SW480 (cell line): ENCODE measurements at regions not wholly inside any gene's neighbourhood (a gene's known extent, or its start where the extent isn't known, plus 50 kb on each side); places are given as distances from the start of the nearest gene placed in this dataset.
"Not testable (repeated sequence)": the region's sequence is repeated elsewhere in the genome, so short reads cannot be mapped to it uniquely, and the experiment has no call there.

Experiments used
- DNase-seq: peaks from one replicate; pipeline ENCODE4 v3.0.0-alpha.2; 2016; ENCODE audit warnings: low spot score

GRCh38 chr7:19296617-19297016, 151.4 kb upstream of the FERD3L start:
- no peak for DNase-seq

GRCh38 chr7:19295376-19295775, 150.2 kb upstream of the FERD3L start:
- DNase-seq: no peak

GRCh38 chr7:19294619-19295018, 149.4 kb upstream of the FERD3L start:
- DNase-seq: no peak

- no peak for DNase-seq
Measured at GRCh38 chr7:19293431-19293830, 148.2 kb upstream of the FERD3L start.

- no peak for DNase-seq
Measured at GRCh38 chr7:19290968-19291367, 145.7 kb upstream of the FERD3L start.

GRCh38 chr7:19290066-19290465, 144.8 kb upstream of the FERD3L start:
- no peak for DNase-seq

- no peak for DNase-seq
Measured at GRCh38 chr7:19284596-19285300, 139.5 kb upstream of the FERD3L start.

- no peak for DNase-seq
Measured at GRCh38 chr7:19284136-19284535, 138.9 kb upstream of the FERD3L start.

- no peak for DNase-seq
Measured at GRCh38 chr7:19275000-19275399, 129.8 kb upstream of the FERD3L start.

- DNase-seq: not testable (repeated sequence)
Measured at GRCh38 chr7:19272329-19272728, 127.1 kb upstream of the FERD3L start.

GRCh38 chr7:19269301-19269700, 124.1 kb upstream of the FERD3L start:
- no peak for DNase-seq

GRCh38 chr7:19268737-19269136, 123.5 kb upstream of the FERD3L start:
- no peak for DNase-seq

GRCh38 chr7:19262826-19263225, 117.6 kb upstream of the FERD3L start:
- peak; percentile 25 for DNase-seq

- no peak for DNase-seq
Measured at GRCh38 chr7:19249281-19249680, 104.1 kb upstream of the FERD3L start.

GRCh38 chr7:19248681-19249080, 103.5 kb upstream of the FERD3L start:
- no peak for DNase-seq

GRCh38 chr7:19248115-19248514, 102.9 kb upstream of the FERD3L start:
- DNase-seq: no peak

- no peak for DNase-seq
Measured at GRCh38 chr7:19247017-19247416, 101.8 kb upstream of the FERD3L start.

GRCh38 chr7:19242246-19242645, 97.0 kb upstream of the FERD3L start:
- no peak for DNase-seq

- DNase-seq: no peak
Measured at GRCh38 chr7:19239951-19240350, 94.7 kb upstream of the FERD3L start.

- no peak for DNase-seq
Measured at GRCh38 chr7:19235680-19236079, 90.5 kb upstream of the FERD3L start.

- no peak for DNase-seq
Measured at GRCh38 chr7:19224951-19225350, 79.7 kb upstream of the FERD3L start.

- DNase-seq: peak; percentile 17
Measured at GRCh38 chr7:19215412-19215811, 70.2 kb upstream of the FERD3L start.

GRCh38 chr7:19213746-19214145, 68.5 kb upstream of the FERD3L start:
- peak; percentile 78 for DNase-seq

GRCh38 chr7:19210893-19211413, 65.7 kb upstream of the FERD3L start:
- DNase-seq: no peak
